IPS DF 4.7 (cell line): ENCODE measurements at regions not wholly inside any gene's neighbourhood (a gene's known extent, or its start where the extent isn't known, plus 50 kb on each side); places are given as distances from the start of the nearest gene placed in this dataset.

ENCODE experiments used
- DNase-seq: peaks from one replicate; pipeline ENCODE4 v3.0.0-alpha.2; 2013; ENCODE audit warnings: low spot score; ENCODE audit errors: extremely low read depth

GRCh38 chr5:26674846-26675245, 363.5 kb downstream of the CDH9 start:
- DNase-seq: no peak

- DNase-seq: no peak
These were observed 368.9 kb downstream of the CDH9 start for GRCh38 chr5:26669523-26669922.

- no peak for DNase-seq
These were observed 369.4 kb downstream of the CDH9 start for GRCh38 chr5:26669031-26669430.

GRCh38 chr5:26666371-26666770, 372.0 kb downstream of the CDH9 start:
- no peak for DNase-seq

- no peak for DNase-seq
These were observed 374.9 kb downstream of the CDH9 start for GRCh38 chr5:26663500-26663899.

- no peak for DNase-seq
These were observed 375.5 kb downstream of the CDH9 start for GRCh38 chr5:26662806-26663360.

- DNase-seq: no peak
These were observed 378.3 kb downstream of the CDH9 start for GRCh38 chr5:26660116-26660515.

GRCh38 chr5:26649000-26649399, 389.4 kb downstream of the CDH9 start:
- no peak for DNase-seq

GRCh38 chr5:26647781-26648180, 390.6 kb downstream of the CDH9 start:
- no peak for DNase-seq

- no peak for DNase-seq
These were observed 392.7 kb downstream of the CDH9 start for GRCh38 chr5:26645659-26646058.

- DNase-seq: no peak
These were observed 396.9 kb downstream of the CDH9 start for GRCh38 chr5:26641492-26641891.

GRCh38 chr5:26625099-26625498, 413.3 kb downstream of the CDH9 start:
- no peak for DNase-seq

GRCh38 chr5:26622947-26623346, 415.4 kb downstream of the CDH9 start:
- DNase-seq: no peak

- no peak for DNase-seq
These were observed 427.8 kb downstream of the CDH9 start for GRCh38 chr5:26610577-26610976.

GRCh38 chr5:26601563-26601962, 436.8 kb downstream of the CDH9 start:
- no peak for DNase-seq

- DNase-seq: no peak
These were observed 455.9 kb downstream of the CDH9 start for GRCh38 chr5:26582350-26583045.

- no peak for DNase-seq
These were observed 458.7 kb downstream of the CDH9 start for GRCh38 chr5:26579712-26580111.

- DNase-seq: no peak
These were observed 460.4 kb downstream of the CDH9 start for GRCh38 chr5:26578002-26578401.

- DNase-seq: no peak
These were observed 465.9 kb downstream of the CDH9 start for GRCh38 chr5:26572480-26572879.

- no peak for DNase-seq
These were observed 468.5 kb downstream of the CDH9 start for GRCh38 chr5:26569929-26570258.

GRCh38 chr5:26569241-26569928, 469.0 kb downstream of the CDH9 start:
- DNase-seq: no peak

GRCh38 chr5:26568316-26568715, 470.1 kb downstream of the CDH9 start:
- DNase-seq: no peak

GRCh38 chr5:26563979-26564378, 474.4 kb downstream of the CDH9 start:
- DNase-seq: no peak
